Hypothalamus (tissue), 51 donors: ENCODE measurements at regions not wholly inside any gene's neighbourhood (a gene's known extent, or its start where the extent isn't known, plus 50 kb on each side); places are given as distances from the start of the nearest gene placed in this dataset.

Experiments
- DNase-seq, 51 donors: peaks; one replicate each; lab custom pipeline; 2025; lab: John Stamatoyannopoulos, UW

- no peak for DNase-seq
These were observed 401.9 kb downstream of the HRH4 start for GRCh38 chr18:24862201-24862816.

DNA sequence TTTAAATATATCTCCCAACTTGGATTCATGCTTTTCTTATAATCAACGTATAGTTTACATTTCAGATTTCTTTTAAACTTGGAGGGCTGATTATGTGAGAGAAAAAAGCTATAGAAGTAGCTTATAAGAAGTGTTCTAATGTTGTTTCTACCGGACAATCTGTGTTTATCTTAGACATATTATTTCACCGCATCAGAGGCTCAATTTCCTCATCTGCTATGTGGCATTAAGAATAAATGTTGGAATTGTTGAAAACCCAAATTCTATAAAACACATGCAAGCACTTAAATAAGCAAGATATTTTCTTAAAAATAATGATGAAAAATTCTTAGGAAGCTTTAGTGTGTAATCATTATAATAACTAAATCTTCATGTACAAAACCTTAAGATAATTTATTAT, 407.9 kb downstream of the HRH4 start:
- DNase-seq = no peak

GRCh38 chr18:24868760-24869237, 408.4 kb downstream of the HRH4 start:
- DNase-seq = no peak

DNA sequence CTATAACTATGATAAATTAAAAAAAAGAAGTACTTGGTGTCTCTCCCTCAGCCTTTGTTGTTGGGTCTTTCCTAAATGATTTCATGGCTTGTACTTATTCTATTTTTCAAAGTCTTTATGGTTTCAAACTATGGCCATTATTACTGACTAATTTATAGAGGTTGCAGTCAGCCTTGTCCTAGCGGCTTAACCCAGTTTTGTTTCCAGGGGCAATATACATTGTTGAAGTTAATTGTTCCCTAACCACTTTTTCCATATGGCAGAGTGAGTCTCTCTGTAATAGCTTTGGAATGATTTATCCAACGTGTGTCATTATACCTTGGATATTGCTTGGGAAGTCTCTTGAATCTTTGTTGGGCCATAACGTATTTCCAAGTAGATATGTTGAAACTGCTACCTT, 408.8 kb downstream of the HRH4 start:
- no peak for DNase-seq

DNA sequence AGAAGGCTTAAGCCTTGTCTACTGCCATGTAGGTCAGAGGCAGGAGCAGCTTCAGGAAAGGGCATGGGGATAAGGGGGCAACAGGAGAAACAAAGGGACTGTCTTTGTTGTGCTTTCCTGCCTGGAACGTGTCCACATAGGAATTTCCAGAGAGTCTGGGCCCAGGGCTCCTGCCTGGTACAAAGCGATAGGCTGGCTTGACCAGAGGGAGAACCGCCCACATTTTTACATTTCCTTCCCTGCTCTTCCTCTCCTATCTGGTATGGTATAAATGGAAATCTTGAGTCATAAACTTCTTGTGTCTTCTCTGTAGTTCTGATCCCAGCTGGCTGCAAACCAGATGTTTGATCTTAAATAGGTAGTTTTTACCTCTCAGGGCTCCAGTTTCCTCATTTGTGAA, 414.8 kb downstream of the HRH4 start:
- no peak for DNase-seq

- no peak for DNase-seq
These were observed 415.3 kb downstream of the HRH4 start for GRCh38 chr18:24875777-24876176.

DNA sequence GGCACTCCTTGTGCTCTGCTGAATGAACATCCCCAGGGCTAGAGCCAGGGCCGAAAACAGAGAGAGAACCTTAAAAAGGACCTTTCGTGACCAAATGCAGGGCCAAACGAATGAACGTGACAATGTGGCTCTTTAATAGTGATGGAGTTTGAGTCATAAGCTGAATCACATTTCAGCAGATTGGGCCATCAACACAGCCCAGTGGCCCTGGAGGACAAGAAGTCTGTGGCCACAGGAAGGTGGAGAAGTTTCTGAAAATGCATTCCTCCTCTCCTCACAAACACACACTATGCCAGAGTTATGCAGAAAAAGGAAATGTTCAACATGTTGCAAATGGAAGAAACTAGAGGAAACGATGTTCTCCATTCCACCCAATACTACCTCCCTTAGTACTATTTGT, 415.8 kb downstream of the HRH4 start:
- no peak for DNase-seq

DNA sequence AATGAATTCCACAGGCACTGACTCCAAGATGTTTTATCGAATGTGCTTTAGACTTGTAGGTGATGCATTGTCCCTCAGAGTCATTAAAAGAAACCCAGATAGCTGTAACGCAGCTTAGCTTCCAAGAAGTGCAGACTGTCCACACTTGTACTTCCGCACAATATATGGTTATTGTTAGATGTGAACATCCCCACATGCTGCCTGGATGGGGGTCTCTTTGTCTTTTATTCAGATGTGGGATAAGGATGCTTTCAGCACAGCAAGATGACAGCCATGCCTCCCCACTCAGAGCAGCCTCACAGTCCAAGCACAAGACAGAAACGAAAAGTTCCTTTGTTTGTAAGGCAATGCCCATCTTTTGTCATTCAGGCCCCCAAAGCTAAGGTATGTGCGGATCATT, 416.6 kb downstream of the HRH4 start:
- DNase-seq = peak in 2 of 51 donors; percentile 30 to 33

DNA sequence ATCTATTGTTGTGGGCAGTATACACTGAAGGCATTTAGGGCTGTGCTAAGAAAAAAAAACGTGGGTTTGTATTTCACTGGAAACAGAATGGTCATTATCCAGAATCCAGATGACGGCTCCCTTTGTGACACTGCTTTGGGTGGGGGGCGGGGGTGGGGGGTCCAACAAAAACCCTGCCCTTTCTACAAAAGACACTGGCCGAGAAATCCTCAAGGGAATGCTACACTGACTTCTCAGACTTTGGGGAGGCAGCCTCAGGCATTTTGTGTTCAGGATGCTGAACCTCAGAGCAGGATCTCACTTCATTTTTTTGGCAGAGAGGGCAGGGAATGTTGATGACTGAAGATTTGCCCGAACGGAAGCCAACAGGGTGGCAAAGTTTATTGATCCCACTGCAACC, 417.1 kb downstream of the HRH4 start:
- DNase-seq = peak in 2 of 51 donors; percentile 29 to 35

GRCh38 chr18:24878289-24878688, 417.9 kb downstream of the HRH4 start:
- DNase-seq = peak in 6 of 51 donors; percentile 7 to 73 (median 16)

DNA sequence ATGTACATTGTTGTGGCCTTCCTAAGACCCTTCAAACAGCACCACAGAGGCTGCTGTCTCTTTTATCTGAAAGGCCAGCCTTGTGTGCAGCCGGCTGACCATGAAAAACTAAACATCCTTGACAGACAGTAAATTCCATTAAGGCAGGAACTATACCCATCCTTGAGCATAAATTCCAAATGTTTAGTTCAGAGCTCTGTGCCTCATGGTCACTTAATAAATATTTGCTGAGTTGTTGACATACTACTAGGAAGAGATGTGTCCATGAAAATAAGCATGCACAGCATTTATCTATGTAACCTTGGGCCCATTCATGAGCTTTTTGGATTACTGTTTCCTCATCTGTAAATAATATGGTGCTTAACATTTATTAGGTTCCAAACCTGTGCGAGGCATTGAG, 424.8 kb downstream of the HRH4 start:
- no peak for DNase-seq

- DNase-seq = no peak
These were observed 434.4 kb downstream of the HRH4 start for GRCh38 chr18:24894880-24895279.

DNA sequence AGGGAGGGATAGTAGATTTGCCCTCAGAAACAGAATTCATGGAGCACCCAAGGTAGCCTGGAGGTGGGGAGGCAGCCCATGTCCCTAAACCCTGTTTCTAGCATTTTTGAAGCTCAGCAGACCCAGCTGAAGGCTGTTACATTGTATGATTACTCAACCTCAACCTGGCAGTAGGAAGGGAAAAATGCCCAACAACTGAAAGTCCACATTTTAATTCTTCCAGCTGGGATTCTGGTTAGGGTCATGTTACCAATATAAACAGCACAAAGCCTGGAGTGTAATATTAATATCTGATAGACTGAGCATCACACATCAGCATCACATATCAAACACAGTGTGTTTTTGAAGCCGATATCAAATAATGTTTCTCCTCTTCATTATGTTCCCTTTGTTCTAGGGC, 437.0 kb downstream of the HRH4 start:
- DNase-seq = no peak

GRCh38 chr18:24910221-24910620, 441.7 kb downstream of the ZNF521 start:
- DNase-seq = no peak

DNA sequence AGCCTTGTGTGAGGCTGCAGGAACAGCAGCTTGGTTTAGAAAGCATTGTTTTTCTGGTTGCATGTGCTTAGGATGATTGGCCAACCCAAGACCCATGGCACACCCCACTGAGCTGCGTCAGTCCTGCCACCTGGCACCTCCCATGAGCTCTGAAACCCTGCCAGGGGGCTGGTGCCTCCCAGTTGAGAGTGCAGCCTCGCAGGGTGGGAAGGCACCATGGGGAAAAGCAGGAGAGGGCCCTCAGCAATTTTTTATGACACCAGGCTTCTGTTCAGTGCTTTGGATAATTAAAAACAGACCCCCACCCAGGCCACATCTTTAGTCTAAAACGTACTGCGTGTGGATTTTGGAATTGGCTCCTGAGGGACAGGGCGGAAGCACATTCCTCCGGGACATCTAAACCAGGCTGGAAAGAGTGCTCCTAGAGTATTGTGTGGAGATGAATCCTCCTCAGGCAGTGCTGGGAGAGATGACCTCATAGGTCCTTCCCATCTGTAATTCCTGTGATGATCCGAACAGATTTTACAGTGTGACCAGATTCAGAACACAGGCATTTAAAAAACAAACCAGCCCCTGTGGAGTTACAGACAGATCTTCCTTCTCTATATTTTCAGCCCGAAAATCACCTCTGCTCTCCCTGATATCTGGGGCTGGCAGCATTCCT, 438.3 kb downstream of the ZNF521 start:
- DNase-seq = no peak

DNA sequence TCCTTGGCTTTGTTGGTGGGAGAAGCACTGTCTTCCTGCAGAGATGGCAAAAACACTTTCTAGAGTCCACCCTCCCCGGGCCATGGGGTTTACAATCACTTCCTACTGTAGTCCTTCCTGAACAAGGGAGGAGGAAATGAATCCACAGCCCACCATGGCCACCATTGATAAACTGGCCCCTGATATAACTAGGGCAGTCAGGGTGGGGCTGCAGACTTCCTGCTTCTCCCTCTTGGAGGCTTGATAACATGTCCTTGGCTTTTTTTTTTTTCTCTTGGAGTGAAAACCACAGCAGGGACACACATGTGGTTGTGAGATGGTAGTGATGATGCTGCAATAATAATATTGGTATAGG, 437.8 kb downstream of the ZNF521 start:
- no peak for DNase-seq

- no peak for DNase-seq
These were observed 437.3 kb downstream of the ZNF521 start for GRCh38 chr18:24914685-24915084.

DNA sequence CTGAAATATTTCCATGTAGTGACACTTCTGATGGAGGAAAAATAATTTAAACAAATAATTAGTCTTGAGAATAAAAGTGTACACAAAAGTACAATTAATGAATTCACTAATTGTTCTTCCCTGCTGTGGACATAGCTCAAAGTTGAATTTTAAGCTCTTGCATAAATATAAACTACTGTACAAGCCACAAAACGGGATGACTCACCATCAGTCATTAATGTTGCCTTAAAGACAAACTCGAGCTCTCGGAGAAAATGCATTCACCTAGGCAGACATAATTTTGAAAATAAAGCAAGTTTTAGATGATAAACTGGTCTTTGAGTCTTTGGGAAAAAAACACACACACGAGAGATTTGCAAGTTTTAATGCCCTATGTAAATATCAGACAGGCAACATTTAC, 436.4 kb downstream of the ZNF521 start:
- no peak for DNase-seq

GRCh38 chr18:24917767-24918166, 434.2 kb downstream of the ZNF521 start:
- DNase-seq = no peak

- no peak for DNase-seq
These were observed 433.7 kb downstream of the ZNF521 start for GRCh38 chr18:24918257-24918656.

- DNase-seq = no peak
These were observed 432.7 kb downstream of the ZNF521 start for GRCh38 chr18:24919181-24919797.

DNA sequence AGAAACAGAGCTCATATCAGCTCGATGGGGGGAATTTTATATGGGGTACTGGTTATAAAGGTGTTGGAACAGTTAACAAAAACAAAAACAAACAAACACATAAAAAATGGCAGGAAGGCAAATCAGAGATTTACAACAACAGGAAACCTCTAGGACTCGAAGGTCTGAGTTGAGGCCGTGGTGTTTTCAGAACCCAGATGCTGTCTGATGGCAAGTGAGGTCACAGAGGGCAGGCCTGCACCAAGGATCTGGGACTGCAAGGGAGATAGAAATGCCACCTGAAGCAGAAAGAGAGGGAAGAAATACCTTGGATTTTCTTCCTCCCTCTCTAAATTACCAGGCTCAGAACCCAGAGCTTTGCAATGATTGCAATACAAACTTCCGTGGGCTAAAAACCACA, 429.5 kb downstream of the ZNF521 start:
- DNase-seq = no peak
